IMR-90 (cell line): ENCODE measurements at regions not wholly inside any gene's neighbourhood (a gene's known extent, or its start where the extent isn't known, plus 50 kb on each side); places are given as distances from the start of the nearest gene placed in this dataset.

Source experiments
- ATAC-seq: fragments of 200-7000 bp; cut with Tn5 transposase; 2 replicates; pipeline ENCODE4 v1.9.1; 2020; ENCODE audit warnings: low read depth, mild to moderate bottlenecking, moderate library complexity
- BruUV-seq: library from RNA; stranded (reverse); fragments of 400-500 nt; replicated peaks from 2 replicates; lab custom pipeline; 2021; lab: Mats Ljungman, UMichigan
- CTCF ChIA-PET: fragments of 300-600 bp; formaldehyde crosslinking; extraction: SDS; loops from one replicate; lab custom pipeline; 2021; ENCODE audit warnings: antibody characterized with exemption; lab: Yijun Ruan, JAX
- POLR2A ChIA-PET: fragments of 300-600 bp; sonication (Branson Sonifier 250); formaldehyde crosslinking; loops from one replicate; lab custom pipeline; 2022; ENCODE audit warnings: antibody characterized with exemption; ENCODE audit not compliant: unreplicated experiment; lab: Charles Lee
- DNase-seq: peaks from one replicate; pipeline ENCODE4 v3.0.0; 2013
- H2AFZ ChIP-seq: replicated peaks from 2 replicates; pipeline ENCODE3; 2013; ENCODE audit warnings: low read length, mild to moderate bottlenecking; ENCODE audit not compliant: poor library complexity
- H2AK5ac ChIP-seq: 2 replicates; pipeline ENCODE4 v1.6.1; 2013; ENCODE audit warnings: low read depth, low read length, inconsistent platforms
- H2AK9ac ChIP-seq: replicated peaks from 2 replicates; pipeline ENCODE3; 2013; ENCODE audit warnings: mild to moderate bottlenecking, low read depth, low read length, moderate library complexity; ENCODE audit not compliant: poor library complexity
- H2BK120ac ChIP-seq: 2 replicates; pipeline ENCODE4 v1.6.1; 2013; ENCODE audit warnings: low read depth, low read length, inconsistent platforms
- H2BK15ac ChIP-seq: 3 replicates; pipeline ENCODE4 v1.6.1; 2013; ENCODE audit warnings: low read depth, low read length, inconsistent platforms
- H2BK20ac ChIP-seq: 2 replicates; pipeline ENCODE4 v1.6.1; 2013; ENCODE audit warnings: low read depth, mild to moderate bottlenecking, inconsistent platforms, low read length, moderate library complexity
- H2BK5ac ChIP-seq: 2 replicates; pipeline ENCODE4 v1.6.1; 2013; ENCODE audit warnings: mild to moderate bottlenecking, low read depth, low read length, inconsistent platforms; ENCODE audit not compliant: poor library complexity, severe bottlenecking
- H3K14ac ChIP-seq: replicated peaks from 2 replicates; pipeline ENCODE4 v1.6.1; 2013; ENCODE audit warnings: low read depth, low read length, inconsistent platforms
- H3K18ac ChIP-seq: 2 replicates; pipeline ENCODE4 v1.6.1; 2013; ENCODE audit warnings: low read depth, low read length, control low read depth
- H3K23ac ChIP-seq: 2 replicates; pipeline ENCODE4 v1.6.1; 2013; ENCODE audit warnings: low read depth, low read length, inconsistent platforms
- H3K27ac ChIP-seq: 2 replicates; pipeline ENCODE4 v1.5.1; 2013; ENCODE audit warnings: mild to moderate bottlenecking, control low read depth, low read length; ENCODE audit not compliant: insufficient read depth
- H3K27me3 ChIP-seq: 2 replicates; pipeline ENCODE4 v1.6.1; 2013; ENCODE audit warnings: low read length; ENCODE audit not compliant: control insufficient read depth, insufficient read depth
- H3K36me3 ChIP-seq: 2 replicates; pipeline ENCODE4 v1.6.1; 2013; ENCODE audit warnings: low read length, mixed read lengths; ENCODE audit not compliant: control insufficient read depth, insufficient read depth
- H3K4ac ChIP-seq: 2 replicates; pipeline ENCODE4 v1.6.1; 2013; ENCODE audit warnings: low read depth, low read length, inconsistent platforms
- H3K4me1 ChIP-seq: 2 replicates; pipeline ENCODE4 v1.6.1; 2013; ENCODE audit warnings: low read length, mixed read lengths; ENCODE audit not compliant: control insufficient read depth, insufficient read depth
- H3K4me2 ChIP-seq: 2 replicates; pipeline ENCODE4 v1.6.1; 2013; ENCODE audit warnings: low read depth, mild to moderate bottlenecking, control low read depth, low read length, moderate library complexity
- H3K4me3 ChIP-seq: 2 replicates; pipeline ENCODE4 v1.5.1; 2013; ENCODE audit warnings: low read depth, mild to moderate bottlenecking, control low read depth, low read length, moderate library complexity; ENCODE audit not compliant: insufficient read depth
- H3K56ac ChIP-seq: 2 replicates; pipeline ENCODE4 v1.6.1; 2013; ENCODE audit warnings: low read length, inconsistent platforms; ENCODE audit not compliant: insufficient read depth; ENCODE audit errors: extremely low read depth
- H3K79me1 ChIP-seq, 2 experiments: 2 replicates each; pipeline ENCODE4 v1.6.1; 2013; ENCODE audit warnings: low read length in 2 of 2, inconsistent platforms in 1 of 2, low read depth in 1 of 2
- H3K9ac ChIP-seq: 2 replicates; pipeline ENCODE4 v1.6.1; 2013; ENCODE audit warnings: low read depth, low read length, control low read depth
- H3K9me1 ChIP-seq: 2 replicates; pipeline ENCODE4 v1.6.1; 2013; ENCODE audit warnings: low read length, inconsistent platforms; ENCODE audit not compliant: insufficient read depth
- H3K9me3 ChIP-seq: 2 replicates; pipeline ENCODE4 v1.6.1; 2013; ENCODE audit warnings: low read length; ENCODE audit not compliant: control insufficient read depth, insufficient read depth
- H4K20me1 ChIP-seq: 2 replicates; pipeline ENCODE4 v1.6.1; 2013; ENCODE audit warnings: low read length, inconsistent platforms; ENCODE audit not compliant: insufficient read depth
- H4K5ac ChIP-seq: 2 replicates; pipeline ENCODE4 v1.6.1; 2013; ENCODE audit warnings: mild to moderate bottlenecking, low read depth, low read length, control low read depth
- H4K8ac ChIP-seq, 2 experiments: 2 replicates each; pipeline ENCODE4 v1.6.1; 2013; ENCODE audit warnings: low read depth in 2 of 2, low read length in 2 of 2, control low read depth in 1 of 2, inconsistent platforms in 1 of 2
- H4K91ac ChIP-seq: 2 replicates; pipeline ENCODE4 v1.6.1; 2013; ENCODE audit warnings: low read depth, low read length, inconsistent platforms; ENCODE audit not compliant: insufficient read depth
- FOS ChIP-seq: fragments of 150-350 bp; IDR thresholded peaks from 2 replicates; pipeline ENCODE4 v1.6.1; 2016; ENCODE audit warnings: low read depth, low read length
- POLR2A ChIP-seq: IDR thresholded peaks from 2 replicates; pipeline ENCODE4 v1.6.1; 2012; ENCODE audit warnings: mild to moderate bottlenecking, low read depth, low read length
- RFX5 ChIP-seq: IDR thresholded peaks from 2 replicates; pipeline ENCODE4 v1.8.0; 2012; ENCODE audit warnings: low read depth, mild to moderate bottlenecking, low read length, moderate library complexity
- WGBS, 2 experiments: methylation state at CpG; one replicate each; pipeline versions ENCODE4 v1.1.5 to v1.1.7; 2013; ENCODE audit warnings: missing lambda C conversion rate in 2 of 2; ENCODE audit not compliant: insufficient read length in 1 of 2; ENCODE audit errors: extremely low coverage in 2 of 2; 5-methylcytosine and 5-hydroxymethylcytosine counted together
- dilution Hi-C: fragments of 300-500 bp; cut with HindIII; formaldehyde crosslinking; loops from one replicate; pipeline ENCODE4 v1.14.3; 2018; ENCODE audit warnings: low sequenced_read_pairs; ENCODE audit not compliant: unreplicated experiment
- in situ Hi-C: fragments of 300-500 bp; cut with MboI; formaldehyde crosslinking; loops from 3 replicates; pipeline ENCODE4 v1.14.3; 2019; ENCODE audit warnings: low sequenced_read_pairs, inconsistent platforms, mixed read lengths
- intact Hi-C: fragments of 100-400 bp; cut with micrococcal nuclease; formaldehyde crosslinking; loops from 2 replicates; pipeline ENCODE4 v1.10.0; 2022
- TF ChIP-seq, protein P1 (sequence below): fragments of 150-350 bp; IDR thresholded peaks from 2 replicates; pipeline ENCODE4 v1.6.1; 2016; ENCODE audit warnings: low read depth, mild to moderate bottlenecking, low read length, moderate library complexity, borderline replicate concordance

DNA sequence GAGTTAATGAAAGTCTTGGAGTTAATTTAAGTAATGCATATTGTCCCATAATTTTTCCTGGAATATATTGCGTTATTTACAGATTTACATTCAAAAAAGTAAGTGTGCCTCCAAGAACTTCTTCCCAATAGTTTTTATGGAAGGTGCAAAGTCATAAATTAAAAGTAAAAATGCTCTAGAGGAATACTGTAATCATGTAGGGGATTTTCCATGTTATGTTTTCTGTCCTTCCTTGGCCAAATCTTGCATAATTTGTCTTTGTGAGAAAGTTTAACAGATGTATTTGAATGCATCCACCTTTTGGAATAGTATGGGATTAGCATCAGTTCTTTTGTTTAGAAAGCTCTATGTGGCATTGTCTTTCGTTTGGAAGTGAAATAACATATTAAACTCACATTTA, 144.1 kb upstream of the GIMD1 start:
- Histone ChIP-seq H3K9me3 (no peaks in the 10 kb centered on the region), H3K9ac (no peak overlapping the region), H4K20me1 (no peaks in the 10 kb centered on the region), H3K18ac (no peak overlapping the region), H2AK5ac (no peak overlapping the region), H2BK120ac (no peak overlapping the region), H2BK20ac (no peak overlapping the region), H3K4me2 (no peak overlapping the region), H3K4me3 (no peak overlapping the region), H3K27me3 (no peaks in the 10 kb centered on the region), H2BK15ac (no peak overlapping the region), H2AFZ (no peak overlapping the region), H2BK5ac (no peak overlapping the region), H3K79me1 (no peaks in the 10 kb centered on the region), H4K91ac (no peak overlapping the region), H3K27ac (no peak overlapping the region), H3K23ac (no peak overlapping the region), H3K9me1 (no peaks in the 10 kb centered on the region), H3K14ac (no peak overlapping the region), H3K36me3 (no peaks in the 10 kb centered on the region), H4K8ac (no peak overlapping the region), H3K56ac (no peak overlapping the region), H2AK9ac (no peak overlapping the region), H3K4ac (no peak overlapping the region), H3K4me1 (no peaks in the 10 kb centered on the region), H4K5ac (no peak overlapping the region)
- BruUV-seq, result no TSS peak
- WGBS, 2 experiments, result no CpG with 5 or more reads among the region's 2 CpGs
- intact Hi-C loops, result no loop called here
- ChIA-PET POLR2A (no interaction called here), CTCF (no interaction called here)
- in situ Hi-C loops, result no loop called here
- TF ChIP-seq POLR2A (no peak), RFX5 (no peak), FOS (no peak)
- TF ChIP-seq, protein P1, sequence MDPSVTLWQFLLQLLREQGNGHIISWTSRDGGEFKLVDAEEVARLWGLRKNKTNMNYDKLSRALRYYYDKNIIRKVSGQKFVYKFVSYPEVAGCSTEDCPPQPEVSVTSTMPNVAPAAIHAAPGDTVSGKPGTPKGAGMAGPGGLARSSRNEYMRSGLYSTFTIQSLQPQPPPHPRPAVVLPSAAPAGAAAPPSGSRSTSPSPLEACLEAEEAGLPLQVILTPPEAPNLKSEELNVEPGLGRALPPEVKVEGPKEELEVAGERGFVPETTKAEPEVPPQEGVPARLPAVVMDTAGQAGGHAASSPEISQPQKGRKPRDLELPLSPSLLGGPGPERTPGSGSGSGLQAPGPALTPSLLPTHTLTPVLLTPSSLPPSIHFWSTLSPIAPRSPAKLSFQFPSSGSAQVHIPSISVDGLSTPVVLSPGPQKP, result no peak
- ATAC-seq, result no peak
- DNase-seq, result no peak
- dilution Hi-C loops, result no loop called here
